Osteoblast (primary cell): ENCODE measurements at regions not wholly inside any gene's neighbourhood (a gene's known extent, or its start where the extent isn't known, plus 50 kb on each side); places are given as distances from the start of the nearest gene placed in this dataset.

Experiments
- DNase-seq: peaks from one replicate; pipeline ENCODE4 v3.0.0; 2011; ENCODE audit warnings: low spot score, mixed read lengths; ENCODE audit not compliant: insufficient read length; ENCODE audit errors: missing footprints
- H2AFZ ChIP-seq: 2 replicates; pipeline ENCODE4 v1.6.0; 2011; ENCODE audit warnings: mild to moderate bottlenecking, low read length
- H3K27ac ChIP-seq: 2 replicates; pipeline ENCODE4 v1.5.1; 2011; ENCODE audit warnings: mild to moderate bottlenecking, low read depth, low read length, moderate library complexity
- H3K27me3 ChIP-seq: 2 replicates; pipeline ENCODE4 v1.6.0; 2012; ENCODE audit warnings: mild to moderate bottlenecking, control low read depth, inconsistent platforms, low read length, moderate library complexity; ENCODE audit not compliant: insufficient read depth
- H3K36me3 ChIP-seq: 2 replicates; pipeline ENCODE4 v1.5.1; 2011; ENCODE audit warnings: mild to moderate bottlenecking, low read length, control low read depth, moderate library complexity; ENCODE audit not compliant: insufficient read depth
- H3K4me1 ChIP-seq: 2 replicates; pipeline ENCODE4 v1.5.1; 2011; ENCODE audit warnings: mild to moderate bottlenecking, low read length, control low read depth, moderate library complexity; ENCODE audit not compliant: insufficient read depth
- H3K4me2 ChIP-seq: 2 replicates; pipeline ENCODE4 v1.6.0; 2011; ENCODE audit warnings: mild to moderate bottlenecking, low read length; ENCODE audit not compliant: insufficient read depth
- H3K4me3 ChIP-seq: fragments of 200-600 bp; sonication (generic); 3 replicates; pipeline ENCODE4 v1.5.1; 2012; ENCODE audit warnings: mild to moderate bottlenecking, low read length, inconsistent platforms; ENCODE audit not compliant: insufficient read depth
- H3K79me2 ChIP-seq: 2 replicates; pipeline ENCODE4 v1.6.0; 2012; ENCODE audit warnings: mild to moderate bottlenecking, low read length, control low read depth, inconsistent platforms; ENCODE audit not compliant: insufficient read depth
- H3K9me3 ChIP-seq: 2 replicates; pipeline ENCODE4 v1.5.1; 2011; ENCODE audit warnings: low read depth, low read length, control low read depth
- H4K20me1 ChIP-seq: 2 replicates; pipeline ENCODE4 v1.6.0; 2012; ENCODE audit warnings: mild to moderate bottlenecking, low read length, control low read depth; ENCODE audit not compliant: insufficient read depth
- CTCF ChIP-seq: IDR thresholded peaks from 2 replicates; pipeline ENCODE4 v1.5.1; 2011; ENCODE audit warnings: mild to moderate bottlenecking, low read depth, low read length, moderate library complexity; ENCODE audit errors: extremely low read depth

GRCh38 chrX:40265936-40266335, 168.2 kb upstream of the BCOR start:
- peak; percentile 46 for DNase-seq
- Histone ChIP-seq H3K4me3 (no peak overlapping the region), H3K27ac (no peak overlapping the region), H2AFZ (no peak overlapping the region), H3K4me1 (peaks cover 22% of the 10 kb centered on the region), H3K27me3 (peaks cover 9% of the 10 kb centered on the region), H3K36me3 (no peaks in the 10 kb centered on the region), H3K9me3 (no peaks in the 10 kb centered on the region), H3K4me2 (no peak overlapping the region), H4K20me1 (no peaks in the 10 kb centered on the region), H3K79me2 (no peaks in the 10 kb centered on the region)
- TF ChIP-seq CTCF: no peak

GRCh38 chrX:40263014-40263560, 165.3 kb upstream of the BCOR start:
- H4K20me1 ChIP-seq: no peaks in the 10 kb centered on the region
- peak overlapping the region; percentile 41 for H3K27ac ChIP-seq
- H3K36me3 ChIP-seq: no peaks in the 10 kb centered on the region
- H3K4me3 ChIP-seq: no peak overlapping the region
- H3K27me3 ChIP-seq: peaks cover 5% of the 10 kb centered on the region
- H3K4me2 ChIP-seq: peak overlapping the region; percentile 39
- H3K9me3 ChIP-seq: no peaks in the 10 kb centered on the region
- TF ChIP-seq CTCF: no peak
- H2AFZ ChIP-seq: peak overlapping the region; percentile 22
- peaks cover 21% of the 10 kb centered on the region for H3K4me1 ChIP-seq
- DNase-seq: peak; percentile 69
- H3K79me2 ChIP-seq: no peaks in the 10 kb centered on the region

- peak; percentile 91 for DNase-seq
- TF ChIP-seq CTCF: no peak
- Histone ChIP-seq H2AFZ (peak overlapping the region; percentile 41), H3K9me3 (no peaks in the 10 kb centered on the region), H4K20me1 (no peaks in the 10 kb centered on the region), H3K4me2 (peak overlapping the region; percentile 39), H3K79me2 (no peaks in the 10 kb centered on the region), H3K27me3 (no peaks in the 10 kb centered on the region), H3K27ac (peak overlapping the region; percentile 41), H3K4me1 (peaks cover 14% of the 10 kb centered on the region), H3K36me3 (no peaks in the 10 kb centered on the region), H3K4me3 (no peak overlapping the region)
Observed at GRCh38 chrX:40262157-40263013, 164.6 kb upstream of the BCOR start.

GRCh38 chrX:40261833-40262156, 164.0 kb upstream of the BCOR start:
- Histone ChIP-seq H3K36me3 (no peaks in the 10 kb centered on the region), H3K27me3 (no peaks in the 10 kb centered on the region), H3K4me2 (no peak overlapping the region), H3K4me1 (peaks cover 10% of the 10 kb centered on the region), H2AFZ (no peak overlapping the region), H3K4me3 (no peak overlapping the region), H4K20me1 (no peaks in the 10 kb centered on the region), H3K9me3 (no peaks in the 10 kb centered on the region), H3K79me2 (no peaks in the 10 kb centered on the region), H3K27ac (peak overlapping the region; percentile 33)
- TF ChIP-seq CTCF: no peak
- DNase-seq: no peak
